MCF 10A (cell line): ENCODE measurements at regions not wholly inside any gene's neighbourhood (a gene's known extent, or its start where the extent isn't known, plus 50 kb on each side); places are given as distances from the start of the nearest gene placed in this dataset.
A peak's percentile ranks its signal among the peaks of the same experiment; 100 is the strongest.
"Not testable (repeated sequence)": the region's sequence is repeated elsewhere in the genome, so short reads cannot be mapped to it uniquely, and the experiment has no call there.

Experiments
- BruUV-seq: library from RNA; stranded (reverse); fragments of 400-500 nt; replicated peaks from 2 replicates; lab custom pipeline; 2021; lab: Mats Ljungman, UMichigan
- CTCF ChIA-PET: fragments of 300-600 bp; sonication (Branson Sonifier 250); formaldehyde crosslinking; extraction: SDS; loops from one replicate; lab custom pipeline; 2021; ENCODE audit warnings: antibody characterized with exemption, inconsistent platforms; lab: Yijun Ruan, JAX
- POLR2A ChIA-PET: fragments of 300-600, 350-650 bp; sonication (Branson Sonifier 250); formaldehyde crosslinking; extraction: SDS; loops from one replicate; lab custom pipeline; 2020; ENCODE audit warnings: antibody characterized with exemption, inconsistent platforms; lab: Yijun Ruan, JAX
- DNase-seq: peaks from one replicate; pipeline ENCODE4 v3.0.0-alpha.2; 2018; ENCODE audit not compliant: unreplicated experiment
- H3K27ac Mint-ChIP-seq: one replicate; pipeline ENCODE4 v1.8.0; 2022; ENCODE audit warnings: mild to moderate bottlenecking, low read depth, mixed read lengths; ENCODE audit not compliant: unreplicated experiment
- H3K27me3 Mint-ChIP-seq: one replicate; pipeline ENCODE4 v1.8.0; 2022; ENCODE audit warnings: mixed read lengths; ENCODE audit not compliant: insufficient read depth, unreplicated experiment
- H3K36me3 Mint-ChIP-seq: one replicate; pipeline ENCODE4 v1.8.0; 2022; ENCODE audit warnings: mild to moderate bottlenecking, moderate library complexity, mixed read lengths; ENCODE audit not compliant: insufficient read depth, unreplicated experiment
- H3K4me1 Mint-ChIP-seq: one replicate; pipeline ENCODE4 v1.8.0; 2022; ENCODE audit warnings: mixed read lengths; ENCODE audit not compliant: insufficient read depth, unreplicated experiment
- H3K4me3 Mint-ChIP-seq: one replicate; pipeline ENCODE4 v1.8.0; 2022; ENCODE audit warnings: mild to moderate bottlenecking, moderate library complexity, mixed read lengths; ENCODE audit not compliant: unreplicated experiment
- H3K9me3 Mint-ChIP-seq: one replicate; pipeline ENCODE4 v1.8.0; 2022; ENCODE audit warnings: mixed read lengths; ENCODE audit not compliant: unreplicated experiment
- intact Hi-C: fragments of 100-400 bp; cut with micrococcal nuclease; formaldehyde crosslinking; loops from 2 replicates; pipeline ENCODE4 v1.14.1; 2022
- TF ChIP-seq, protein P1 (sequence below): fragments of 200-600 bp; IDR thresholded peaks from one replicate; pipeline ENCODE4 v1.8.0; 2022; ENCODE audit warnings: antibody characterized with exemption, mild to moderate bottlenecking; ENCODE audit not compliant: unreplicated experiment

DNA sequence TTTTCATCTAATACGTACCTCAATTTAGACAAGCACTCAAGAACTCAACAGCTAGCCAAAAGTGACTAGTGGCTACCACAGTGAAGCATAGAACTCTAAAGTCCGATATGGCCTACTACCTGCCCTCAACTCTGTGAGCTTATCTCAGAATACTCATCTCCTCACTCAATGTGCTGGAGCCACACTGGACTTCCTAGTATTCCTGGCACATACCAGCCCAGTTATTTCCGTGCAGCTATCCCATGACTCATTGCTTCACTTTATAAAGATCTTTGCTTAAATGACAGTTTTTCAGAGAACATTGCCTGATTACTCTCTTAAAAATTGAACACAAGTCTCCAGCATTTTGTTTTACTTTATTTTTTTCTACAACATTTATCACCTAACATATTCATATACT, 524.7 kb downstream of the PYDC2 start:
- DNase-seq: peak; percentile 27
- no peaks in the 10 kb centered on the region for H3K27me3 Mint-ChIP-seq
- BruUV-seq: no TSS peak
- H3K4me1 Mint-ChIP-seq: peaks cover 6% of the 10 kb centered on the region
- H3K4me3 Mint-ChIP-seq: no peak overlapping the region
- TF ChIP-seq, protein P1, sequence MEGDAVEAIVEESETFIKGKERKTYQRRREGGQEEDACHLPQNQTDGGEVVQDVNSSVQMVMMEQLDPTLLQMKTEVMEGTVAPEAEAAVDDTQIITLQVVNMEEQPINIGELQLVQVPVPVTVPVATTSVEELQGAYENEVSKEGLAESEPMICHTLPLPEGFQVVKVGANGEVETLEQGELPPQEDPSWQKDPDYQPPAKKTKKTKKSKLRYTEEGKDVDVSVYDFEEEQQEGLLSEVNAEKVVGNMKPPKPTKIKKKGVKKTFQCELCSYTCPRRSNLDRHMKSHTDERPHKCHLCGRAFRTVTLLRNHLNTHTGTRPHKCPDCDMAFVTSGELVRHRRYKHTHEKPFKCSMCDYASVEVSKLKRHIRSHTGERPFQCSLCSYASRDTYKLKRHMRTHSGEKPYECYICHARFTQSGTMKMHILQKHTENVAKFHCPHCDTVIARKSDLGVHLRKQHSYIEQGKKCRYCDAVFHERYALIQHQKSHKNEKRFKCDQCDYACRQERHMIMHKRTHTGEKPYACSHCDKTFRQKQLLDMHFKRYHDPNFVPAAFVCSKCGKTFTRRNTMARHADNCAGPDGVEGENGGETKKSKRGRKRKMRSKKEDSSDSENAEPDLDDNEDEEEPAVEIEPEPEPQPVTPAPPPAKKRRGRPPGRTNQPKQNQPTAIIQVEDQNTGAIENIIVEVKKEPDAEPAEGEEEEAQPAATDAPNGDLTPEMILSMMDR: no peak
- POLR2A ChIA-PET: interaction anchor here (0.9 kb wide), 1 partner anchor 14 kb away, joined by 3 read pairs; no protein-coding TSS in a partner anchor
- CTCF ChIA-PET: interaction anchor here (0.6 kb wide), 1 partner anchor 19 kb away, joined by 4 read pairs; no protein-coding TSS in a partner anchor
- intact Hi-C loops: no loop called here
- peaks cover 10% of the 10 kb centered on the region for H3K9me3 Mint-ChIP-seq
- no peak overlapping the region for H3K27ac Mint-ChIP-seq
- no peaks in the 10 kb centered on the region for H3K36me3 Mint-ChIP-seq

DNA sequence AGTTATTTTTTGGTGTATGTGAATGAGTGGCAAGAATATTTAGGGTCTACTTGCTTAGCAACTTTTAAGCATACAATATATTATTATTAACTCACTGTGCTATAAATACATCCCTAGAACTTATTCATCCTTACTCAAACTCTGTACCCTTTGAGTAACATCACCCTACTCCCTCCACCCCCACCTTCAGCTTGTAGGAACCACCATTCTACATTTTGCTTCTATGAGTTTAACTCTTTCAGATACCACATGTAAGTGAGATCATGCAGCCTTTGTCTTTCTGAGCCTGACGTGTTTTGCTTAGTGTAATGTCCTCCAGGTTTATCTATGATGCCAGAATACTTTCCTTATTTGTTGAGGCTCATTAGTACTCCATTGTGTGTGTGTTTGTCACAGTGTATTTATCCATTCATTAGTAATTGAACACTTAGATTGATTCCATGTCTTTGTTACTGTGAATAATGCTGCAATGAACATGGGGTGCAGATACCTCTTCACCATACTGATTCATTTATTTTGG, 526.9 kb downstream of the PYDC2 start:
- TF ChIP-seq, protein P1: no peak
- DNase-seq: no peak
- Mint-ChIP-seq H3K4me1 (peaks cover 6% of the 10 kb centered on the region), H3K27ac (no peak overlapping the region), H3K27me3 (no peaks in the 10 kb centered on the region), H3K4me3 (no peak overlapping the region), H3K36me3 (peaks cover 7% of the 10 kb centered on the region), H3K9me3 (peaks cover 19% of the 10 kb centered on the region)
- intact Hi-C loops: no loop called here
- POLR2A ChIA-PET: no interaction called here
- BruUV-seq: no TSS peak
- CTCF ChIA-PET: no interaction called here

DNA sequence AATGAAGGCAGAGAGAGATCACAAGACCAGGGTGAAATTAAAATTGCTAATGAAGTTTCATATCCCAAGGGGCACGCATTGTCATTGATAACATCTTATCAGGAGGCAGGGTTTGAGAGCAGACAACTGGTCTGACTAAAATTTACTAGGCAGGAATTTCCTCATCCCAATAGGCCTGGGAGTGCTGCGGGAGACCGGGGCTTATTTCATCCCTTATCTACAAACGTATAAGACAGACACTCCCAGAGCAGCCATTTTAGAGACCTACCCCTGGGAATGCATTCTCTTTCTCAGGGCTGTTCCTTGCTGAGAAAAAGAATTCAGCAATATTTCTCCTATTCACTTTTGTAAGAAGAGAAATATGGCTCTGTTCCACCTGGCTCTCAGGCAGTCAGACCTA, 533.0 kb downstream of the PYDC2 start:
- DNase-seq, H3K4me3 Mint-ChIP-seq, BruUV-seq, H3K4me1 Mint-ChIP-seq, H3K36me3 Mint-ChIP-seq, H3K27me3 Mint-ChIP-seq, H3K27ac Mint-ChIP-seq, CTCF ChIA-PET, intact Hi-C loops, POLR2A ChIA-PET: not testable (repeated sequence)
- peaks cover 36% of the 10 kb centered on the region for H3K9me3 Mint-ChIP-seq

DNA sequence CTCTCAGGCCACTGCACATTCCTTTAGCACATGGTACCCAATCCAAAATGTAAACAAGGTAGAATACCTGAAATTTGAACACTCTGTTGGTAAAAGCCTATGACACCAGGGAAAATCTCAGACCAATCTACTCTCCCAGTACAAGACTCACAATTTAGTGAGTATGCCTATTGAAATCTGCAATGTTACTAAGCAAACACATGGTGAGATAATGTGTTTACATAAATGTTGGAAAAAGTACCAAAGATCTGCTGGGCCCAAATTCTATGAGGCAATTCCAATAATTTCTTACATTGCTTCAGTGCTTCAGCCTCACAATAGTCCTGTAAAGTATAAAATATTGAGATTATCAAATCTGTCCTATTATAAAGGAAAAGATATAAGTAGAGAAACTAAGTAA, 536.1 kb downstream of the PYDC2 start:
- Mint-ChIP-seq H3K36me3 (no peaks in the 10 kb centered on the region), H3K4me3 (no peak overlapping the region), H3K27me3 (no peaks in the 10 kb centered on the region), H3K27ac (no peak overlapping the region), H3K9me3 (peaks cover 21% of the 10 kb centered on the region), H3K4me1 (no peaks in the 10 kb centered on the region)
- TF ChIP-seq, protein P1: no peak
- no peak for DNase-seq
- BruUV-seq: no TSS peak
- ChIA-PET CTCF (interaction anchor here (0.6 to 0.9 kb wide), 2 partner anchors 581 to 1497 kb away, joined by 3 to 5 read pairs; no protein-coding TSS in a partner anchor), POLR2A (no interaction called here)
- intact Hi-C loops: no loop called here
